Erythroblast (primary cell): ENCODE measurements at regions not wholly inside any gene's neighbourhood (a gene's known extent, or its start where the extent isn't known, plus 50 kb on each side); places are given as distances from the start of the nearest gene placed in this dataset.

ENCODE experiments used
- DNase-seq, 2 experiments: peaks; one replicate each; lab custom pipeline; 2025; lab: John Stamatoyannopoulos, UW
- GATA1 ChIP-seq: IDR thresholded peaks from 2 replicates; pipeline ENCODE4 v1.6.1; 2011; ENCODE audit warnings: low read depth, mild to moderate bottlenecking, control low read depth, low read length, moderate library complexity
- POLR2A ChIP-seq: IDR thresholded peaks from 2 replicates; pipeline ENCODE4 v1.6.1; 2011; ENCODE audit warnings: mild to moderate bottlenecking, low read length

GRCh38 chr9:116087751-116088194 lies 65.8 kb upstream of the PAPPA start:
- TF ChIP-seq GATA1 = no peak
- no peak for TF ChIP-seq POLR2A

DNA sequence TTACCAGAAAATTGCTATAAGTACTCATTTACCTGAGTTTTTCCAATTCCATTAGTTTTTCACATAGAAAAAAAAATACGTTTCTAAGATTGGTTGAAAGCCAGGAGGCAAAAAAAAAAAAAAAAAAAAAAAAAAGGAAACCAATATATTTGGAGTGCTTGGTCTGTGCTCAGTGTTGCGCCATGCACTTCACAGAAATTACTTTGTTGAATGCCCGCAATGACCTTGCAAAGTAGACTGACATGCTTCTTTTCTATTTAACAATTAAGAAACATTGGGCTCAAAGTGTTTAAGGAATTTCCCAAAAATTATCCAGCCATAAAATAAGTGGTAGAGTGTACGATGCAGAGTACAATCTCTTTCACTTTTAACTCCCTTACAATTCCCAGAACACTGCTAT lies 65.2 kb upstream of the PAPPA start:
- TF ChIP-seq GATA1 (no peak), POLR2A (no peak)
- no peak for DNase-seq

More at GRCh38 chr9:116087751-116088194, 65.8 kb upstream of the PAPPA start:
- peak in 1 of 2 experiments; percentile 4 for DNase-seq

DNA sequence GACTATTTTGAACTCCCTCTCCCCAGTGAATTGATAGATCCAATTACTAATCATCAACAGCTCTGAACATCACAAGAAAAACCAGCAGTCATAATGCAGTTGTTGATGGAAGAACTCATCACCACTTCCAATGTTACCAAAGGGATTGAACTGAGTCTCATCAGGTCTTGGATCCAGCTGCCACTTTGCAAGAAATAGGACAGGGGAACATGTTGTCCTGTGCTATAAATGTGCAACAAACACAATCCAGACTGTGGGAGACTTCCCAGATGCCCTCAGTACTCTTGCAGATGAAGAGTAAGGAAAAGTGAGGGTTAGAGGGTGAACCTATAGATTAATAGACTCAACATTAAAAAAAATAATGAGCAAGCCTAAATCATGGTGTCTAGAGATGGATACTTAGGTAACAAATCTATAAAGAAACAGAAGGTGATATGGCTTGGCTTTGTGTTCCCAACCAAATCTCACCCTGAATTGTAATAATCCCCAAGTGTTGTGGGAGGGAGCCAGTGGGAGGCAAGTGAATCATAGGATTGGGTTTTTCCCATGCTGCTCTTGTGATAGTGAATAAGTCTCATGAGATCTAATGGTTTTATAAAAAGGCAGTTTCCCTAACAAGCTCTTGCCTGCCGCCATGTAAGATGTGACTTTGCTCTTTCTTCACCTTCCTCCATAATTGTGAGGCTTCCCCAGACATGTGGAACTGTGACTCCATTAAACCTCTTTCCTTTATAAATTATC lies 63.4 kb upstream of the PAPPA start:
- TF ChIP-seq POLR2A (no peak), GATA1 (no peak)
- no peak for DNase-seq

DNA sequence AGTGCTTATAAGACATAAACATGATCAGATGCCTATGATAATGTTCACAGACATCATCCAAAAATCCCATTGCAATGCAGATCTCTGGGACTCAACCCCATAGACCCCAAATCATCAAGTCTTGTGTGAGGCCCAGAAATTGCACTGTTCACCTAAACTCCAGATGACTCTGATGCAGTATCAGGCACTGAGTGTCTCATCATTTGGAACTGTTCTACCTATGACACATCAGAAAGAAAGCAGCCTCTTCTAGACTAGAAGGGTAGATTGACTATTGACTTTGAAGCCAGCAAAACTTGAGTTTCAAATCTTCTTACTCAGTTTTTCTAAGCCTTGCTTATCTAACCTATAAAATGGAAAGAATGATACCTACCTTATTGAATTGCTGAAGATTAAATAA lies 58.7 kb upstream of the PAPPA start:
- no peak for TF ChIP-seq GATA1
- no peak for TF ChIP-seq POLR2A

DNA sequence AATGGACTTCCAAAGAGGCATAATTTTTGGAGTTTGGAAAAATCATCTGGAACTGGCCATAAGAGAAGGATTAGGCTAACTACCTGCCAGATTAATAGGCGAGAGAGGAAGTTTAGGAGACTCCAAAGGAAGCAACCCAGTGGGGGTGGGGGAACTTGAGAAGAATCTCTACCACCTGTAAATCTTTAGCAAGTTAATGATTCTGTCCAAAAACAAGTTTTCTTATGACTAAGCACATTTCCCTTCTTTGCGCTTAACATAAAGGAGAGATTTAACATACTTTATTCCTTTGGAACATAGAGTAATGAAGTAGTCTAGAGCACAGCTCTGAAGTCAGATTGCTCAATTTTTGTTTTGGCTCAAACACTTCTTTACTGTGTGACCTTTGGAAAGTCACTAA lies 58.2 kb upstream of the PAPPA start:
- no peak for DNase-seq
- TF ChIP-seq GATA1 (no peak), POLR2A (no peak)

More for the DNA sequence above, 58.7 kb upstream of the PAPPA start:
- DNase-seq = no peak

- DNase-seq = no peak
- TF ChIP-seq GATA1 (no peak), POLR2A (no peak)
Measured at GRCh38 chr9:116096046-116096445, 57.5 kb upstream of the PAPPA start.

GRCh38 chr9:116096853-116097252 lies 56.7 kb upstream of the PAPPA start:
- no peak for DNase-seq
- TF ChIP-seq POLR2A (no peak), GATA1 (no peak)

DNA sequence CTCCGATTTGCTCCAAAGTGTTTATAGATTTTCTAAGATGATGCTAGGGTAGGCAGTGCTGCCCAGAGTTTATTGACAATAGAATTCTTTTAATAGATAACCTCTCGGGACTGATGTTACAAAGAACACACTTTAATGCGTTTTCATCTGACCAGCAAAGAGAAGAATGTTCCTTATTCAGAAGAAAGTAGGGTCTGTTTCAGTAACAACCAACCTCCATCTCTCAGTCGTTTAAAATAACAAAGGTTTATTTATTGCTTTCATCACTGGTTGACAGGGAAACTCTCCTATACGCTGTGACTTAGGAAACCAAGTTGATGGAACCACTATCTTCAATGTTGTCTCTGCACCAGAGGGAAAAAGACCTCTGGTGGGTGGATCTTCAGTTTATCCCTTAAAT lies 55.1 kb upstream of the PAPPA start:
- DNase-seq = no peak
- TF ChIP-seq GATA1 = no peak
- TF ChIP-seq POLR2A = no peak

- DNase-seq = no peak
- TF ChIP-seq POLR2A (no peak), GATA1 (no peak)
Measured at GRCh38 chr9:116099821-116100220, 53.8 kb upstream of the PAPPA start.

DNA sequence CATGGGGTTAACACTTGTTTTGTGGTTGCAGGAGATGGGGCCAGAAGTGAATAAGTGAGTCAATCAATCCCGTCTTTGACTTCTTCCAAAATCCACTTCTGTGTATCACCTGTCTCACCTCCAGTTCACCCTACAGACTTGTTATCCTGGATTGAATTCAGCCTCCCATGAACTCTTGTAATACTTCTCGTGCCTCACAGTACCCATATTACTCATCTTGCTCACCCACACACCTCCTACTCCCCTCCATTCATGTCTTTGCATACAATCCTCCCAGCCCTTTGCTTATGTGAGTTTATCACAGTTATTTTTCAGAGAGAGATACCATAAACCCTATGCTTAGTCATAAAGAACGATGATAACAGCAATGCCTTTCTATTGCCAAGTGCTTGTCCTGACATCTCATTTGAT lies 52.9 kb upstream of the PAPPA start:
- no peak for DNase-seq
- TF ChIP-seq GATA1 (no peak), POLR2A (no peak)

GRCh38 chr9:116101516-116101915 lies 52.1 kb upstream of the PAPPA start:
- TF ChIP-seq POLR2A (no peak), GATA1 (no peak)

DNA sequence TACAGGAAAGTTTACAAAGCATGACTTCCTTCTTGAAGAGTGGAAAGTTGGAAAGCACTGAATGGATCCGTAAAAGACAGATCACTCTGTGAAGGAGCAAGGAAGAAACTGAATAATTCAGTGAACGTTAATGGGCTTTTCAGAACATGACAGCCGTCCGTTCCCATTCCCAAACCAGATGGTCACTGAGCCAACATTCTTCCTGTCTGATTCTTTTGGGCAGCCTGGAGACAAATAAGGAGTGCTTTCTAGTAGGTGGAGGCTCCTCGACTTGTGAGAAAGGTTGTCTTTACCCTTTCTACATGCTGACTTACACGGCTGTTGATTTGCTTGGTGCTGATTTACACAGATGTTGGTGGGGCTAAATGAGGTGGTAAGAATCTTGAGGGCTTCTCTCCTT lies 51.0 kb upstream of the PAPPA start:
- no peak for DNase-seq
- TF ChIP-seq POLR2A (no peak), GATA1 (no peak)

More at GRCh38 chr9:116101516-116101915, 52.1 kb upstream of the PAPPA start:
- DNase-seq = no peak
